H9 (cell line): ENCODE measurements at regions not wholly inside any gene's neighbourhood (a gene's known extent, or its start where the extent isn't known, plus 50 kb on each side); places are given as distances from the start of the nearest gene placed in this dataset.

Experiments
- DNase-seq: peaks from one replicate; pipeline ENCODE4 v3.0.0-alpha.2; 2017
- H2AFZ ChIP-seq: one replicate; pipeline ENCODE4 v1.6.1; 2013; ENCODE audit warnings: mild to moderate bottlenecking, low read length, control low read depth, moderate library complexity
- H2AK5ac ChIP-seq: 2 replicates; pipeline ENCODE4 v1.6.1; 2013; ENCODE audit warnings: low read length, control low read depth, mixed read lengths; ENCODE audit not compliant: insufficient read length
- H2BK120ac ChIP-seq: one replicate; pipeline ENCODE4 v1.6.1; 2013; ENCODE audit warnings: low read depth, mild to moderate bottlenecking, low read length, control low read depth, inconsistent platforms; ENCODE audit not compliant: poor library complexity, severe bottlenecking
- H2BK12ac ChIP-seq: 2 replicates; pipeline ENCODE4 v1.6.1; 2013; ENCODE audit warnings: low read length, control low read depth, mixed read lengths, low read depth; ENCODE audit not compliant: insufficient read length
- H2BK15ac ChIP-seq: 2 replicates; pipeline ENCODE4 v1.6.1; 2013; ENCODE audit warnings: low read depth, low read length, control low read depth
- H2BK20ac ChIP-seq: one replicate; pipeline ENCODE4 v1.6.1; 2013; ENCODE audit warnings: low read depth, mild to moderate bottlenecking, low read length, control low read depth, inconsistent platforms; ENCODE audit not compliant: poor library complexity, severe bottlenecking
- H2BK5ac ChIP-seq: 2 replicates; pipeline ENCODE4 v1.6.1; 2013; ENCODE audit warnings: low read length, control low read depth, mixed read lengths; ENCODE audit not compliant: insufficient read length
- H3K14ac ChIP-seq: 2 replicates; pipeline ENCODE4 v1.6.1; 2013; ENCODE audit warnings: low read length, control low read depth; ENCODE audit not compliant: insufficient read depth
- H3K18ac ChIP-seq: 2 replicates; pipeline ENCODE4 v1.6.1; 2013; ENCODE audit warnings: low read depth, mild to moderate bottlenecking, mixed read lengths, low read length, control low read depth; ENCODE audit not compliant: insufficient read length
- H3K23ac ChIP-seq: 2 replicates; pipeline ENCODE4 v1.6.1; 2013; ENCODE audit warnings: low read length, control low read depth, mixed read lengths, low read depth; ENCODE audit not compliant: insufficient read length
- H3K23me2 ChIP-seq: 2 replicates; pipeline ENCODE4 v1.6.1; 2013; ENCODE audit warnings: low read depth, mild to moderate bottlenecking, mixed read lengths, low read length, control low read depth; ENCODE audit not compliant: insufficient read length, poor library complexity, severe bottlenecking
- H3K27ac ChIP-seq: 2 replicates; pipeline ENCODE4 v1.5.1; 2013; ENCODE audit warnings: low read length, control low read depth, mixed read lengths, low read depth; ENCODE audit not compliant: insufficient read length
- H3K27me3 ChIP-seq: 2 replicates; pipeline ENCODE4 v1.6.1; 2013; ENCODE audit warnings: low read length, control low read depth, inconsistent platforms; ENCODE audit not compliant: insufficient read depth
- H3K4ac ChIP-seq: 2 replicates; pipeline ENCODE4 v1.6.1; 2013; ENCODE audit warnings: low read depth, mild to moderate bottlenecking, control low read depth, inconsistent platforms, low read length, moderate library complexity
- H3K4me1 ChIP-seq: 2 replicates; pipeline ENCODE4 v1.6.1; 2013; ENCODE audit warnings: low read length, control low read depth, inconsistent platforms; ENCODE audit not compliant: insufficient read depth
- H3K4me2 ChIP-seq: 2 replicates; pipeline ENCODE4 v1.6.1; 2013; ENCODE audit warnings: low read length, control low read depth, mixed read lengths; ENCODE audit not compliant: insufficient read length, insufficient read depth
- H3K56ac ChIP-seq: 2 replicates; pipeline ENCODE4 v1.6.1; 2013; ENCODE audit warnings: low read depth, mild to moderate bottlenecking, mixed read lengths, low read length, control low read depth; ENCODE audit not compliant: insufficient read length
- H3K79me1 ChIP-seq: 2 replicates; pipeline ENCODE4 v1.6.1; 2013; ENCODE audit warnings: low read depth, mild to moderate bottlenecking, moderate library complexity, low read length, control low read depth, inconsistent platforms; ENCODE audit not compliant: insufficient read depth, poor library complexity, severe bottlenecking
- H3K79me2 ChIP-seq: 2 replicates; pipeline ENCODE4 v1.6.1; 2013; ENCODE audit warnings: low read length, control low read depth, inconsistent platforms; ENCODE audit not compliant: insufficient read depth
- H3K9ac ChIP-seq: 2 replicates; pipeline ENCODE4 v1.6.1; 2013; ENCODE audit warnings: low read length, control low read depth, mixed read lengths; ENCODE audit not compliant: insufficient read length; ENCODE audit errors: extremely low read depth
- H3K9me3 ChIP-seq: one replicate; pipeline ENCODE4 v1.6.1; 2013; ENCODE audit warnings: low read depth, low read length, inconsistent platforms; ENCODE audit not compliant: control insufficient read depth
- H3T11ph ChIP-seq: one replicate; pipeline ENCODE4 v1.6.1; 2013; ENCODE audit warnings: mild to moderate bottlenecking, low read length, control low read depth, inconsistent platforms
- H4K20me1 ChIP-seq: one replicate; pipeline ENCODE4 v1.6.1; 2013; ENCODE audit not compliant: control insufficient read depth, insufficient read length, insufficient read depth
- H4K5ac ChIP-seq: 2 replicates; pipeline ENCODE4 v1.6.1; 2013; ENCODE audit warnings: low read depth, mild to moderate bottlenecking, mixed read lengths, low read length, control low read depth; ENCODE audit not compliant: insufficient read length
- H4K8ac ChIP-seq: replicated peaks from 2 replicates; pipeline ENCODE4 v1.6.1; 2013; ENCODE audit warnings: low read length, control low read depth, mixed read lengths, low read depth; ENCODE audit not compliant: insufficient read length
- H4K91ac ChIP-seq: 2 replicates; pipeline ENCODE4 v1.6.1; 2013; ENCODE audit warnings: low read depth, mild to moderate bottlenecking, moderate library complexity, mixed read lengths, low read length, control low read depth; ENCODE audit not compliant: insufficient read length
- H3K27ac Mint-ChIP-seq, 3 experiments: 2 replicates in 2 of 3; 3 replicates in 1 of 3; pipeline ENCODE4 v1.8.0; 2020 to 2021; ENCODE audit warnings: mixed read lengths in 3 of 3, mild to moderate bottlenecking in 1 of 3, moderate library complexity in 1 of 3
- H3K27me3 Mint-ChIP-seq: 2 replicates; pipeline ENCODE4 v1.8.0; 2021; ENCODE audit warnings: low read depth, mild to moderate bottlenecking, moderate library complexity, mixed read lengths
- H3K36me3 Mint-ChIP-seq, 3 experiments: 2 replicates in 2 of 3; 3 replicates in 1 of 3; pipeline ENCODE4 v1.8.0; 2020 to 2021; ENCODE audit warnings: low read depth in 3 of 3, mixed read lengths in 3 of 3; ENCODE audit not compliant: insufficient read depth in 1 of 3
- H3K4me1 Mint-ChIP-seq, 2 experiments: 2 replicates each; pipeline ENCODE4 v1.8.0; 2020; ENCODE audit warnings: mixed read lengths in 2 of 2
- H3K4me3 Mint-ChIP-seq, 2 experiments: 2 replicates in 1 of 2; 3 replicates in 1 of 2; pipeline ENCODE4 v1.8.0; 2020 to 2021; ENCODE audit warnings: mild to moderate bottlenecking in 2 of 2, mixed read lengths in 2 of 2, moderate library complexity in 1 of 2
- H3K9me3 Mint-ChIP-seq, 2 experiments: 2 replicates in 1 of 2; 3 replicates in 1 of 2; pipeline ENCODE4 v1.8.0; 2020; ENCODE audit warnings: mild to moderate bottlenecking in 2 of 2, mixed read lengths in 2 of 2, moderate library complexity in 1 of 2
- WGBS: extraction: QIAGEN DNeasy Blood & Tissue Kit; methylation state at CpG from one replicate; pipeline ENCODE4 v1.1.7; 2013; ENCODE audit warnings: missing lambda C conversion rate, low lambda C conversion rate, mixed read lengths; ENCODE audit not compliant: insufficient read length; ENCODE audit errors: extremely low coverage; 5-methylcytosine and 5-hydroxymethylcytosine counted together
- TF ChIP-seq, protein P1 (sequence below): fragments of 200-600 bp; sonication (generic); conservative IDR thresholded peaks from 3 replicates; pipeline ENCODE4 v1.8.0; 2021; ENCODE audit warnings: antibody characterized with exemption, mild to moderate bottlenecking

DNA sequence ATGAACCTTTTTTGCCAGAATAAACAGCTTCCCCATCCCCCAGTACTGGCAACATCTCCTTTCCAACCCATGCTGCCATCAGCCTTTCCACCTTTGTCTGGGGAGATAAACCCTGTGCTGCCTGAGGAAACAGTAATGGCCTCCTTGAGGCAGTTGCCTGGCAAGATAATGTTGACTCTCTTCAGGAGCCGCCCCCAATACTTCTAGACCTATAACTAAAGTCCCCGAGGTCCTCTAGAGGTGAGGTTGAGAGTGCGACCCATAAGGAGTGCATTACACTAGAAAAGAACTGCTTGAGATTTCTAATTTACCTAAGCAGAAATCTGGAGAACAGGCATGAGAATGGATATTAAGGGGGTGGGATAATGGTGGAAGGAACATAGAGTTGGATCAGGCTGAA, 963.2 kb upstream of the PCDH7 start:
- Histone ChIP-seq H3K14ac (no peak overlapping the region), H4K20me1 (no peaks in the 10 kb centered on the region), H3K79me1 (no peaks in the 10 kb centered on the region), H3K27ac (no peak overlapping the region), H2AK5ac (no peak overlapping the region), H2BK15ac (no peak overlapping the region), H3K56ac (no peak overlapping the region), H4K5ac (no peak overlapping the region), H3K23ac (no peak overlapping the region), H3K4ac (no peak overlapping the region), H2AFZ (no peak overlapping the region), H3T11ph (no peak overlapping the region), H3K27me3 (no peaks in the 10 kb centered on the region), H3K18ac (no peak overlapping the region), H2BK20ac (no peak overlapping the region), H3K9ac (no peak overlapping the region), H3K4me1 (no peaks in the 10 kb centered on the region), H4K8ac (no peak overlapping the region), H3K79me2 (no peaks in the 10 kb centered on the region), H3K9me3 (no peaks in the 10 kb centered on the region), H3K4me2 (no peak overlapping the region), H4K91ac (no peak overlapping the region), H2BK12ac (no peak overlapping the region), H3K23me2 (no peaks in the 10 kb centered on the region), H2BK120ac (no peak overlapping the region), H2BK5ac (no peak overlapping the region)
- no peaks in the 10 kb centered on the region for H3K36me3 Mint-ChIP-seq
- DNase-seq, result peak; percentile 31
- no peaks in the 10 kb centered on the region for H3K9me3 Mint-ChIP-seq
- no CpG with 5 or more reads among the region's 3 CpGs for WGBS
- H3K27me3 Mint-ChIP-seq, result no peaks in the 10 kb centered on the region
- no peaks in the 10 kb centered on the region for H3K4me1 Mint-ChIP-seq
- H3K27ac Mint-ChIP-seq, result no peak overlapping the region
- no peak overlapping the region for H3K4me3 Mint-ChIP-seq
- TF ChIP-seq, protein P1, sequence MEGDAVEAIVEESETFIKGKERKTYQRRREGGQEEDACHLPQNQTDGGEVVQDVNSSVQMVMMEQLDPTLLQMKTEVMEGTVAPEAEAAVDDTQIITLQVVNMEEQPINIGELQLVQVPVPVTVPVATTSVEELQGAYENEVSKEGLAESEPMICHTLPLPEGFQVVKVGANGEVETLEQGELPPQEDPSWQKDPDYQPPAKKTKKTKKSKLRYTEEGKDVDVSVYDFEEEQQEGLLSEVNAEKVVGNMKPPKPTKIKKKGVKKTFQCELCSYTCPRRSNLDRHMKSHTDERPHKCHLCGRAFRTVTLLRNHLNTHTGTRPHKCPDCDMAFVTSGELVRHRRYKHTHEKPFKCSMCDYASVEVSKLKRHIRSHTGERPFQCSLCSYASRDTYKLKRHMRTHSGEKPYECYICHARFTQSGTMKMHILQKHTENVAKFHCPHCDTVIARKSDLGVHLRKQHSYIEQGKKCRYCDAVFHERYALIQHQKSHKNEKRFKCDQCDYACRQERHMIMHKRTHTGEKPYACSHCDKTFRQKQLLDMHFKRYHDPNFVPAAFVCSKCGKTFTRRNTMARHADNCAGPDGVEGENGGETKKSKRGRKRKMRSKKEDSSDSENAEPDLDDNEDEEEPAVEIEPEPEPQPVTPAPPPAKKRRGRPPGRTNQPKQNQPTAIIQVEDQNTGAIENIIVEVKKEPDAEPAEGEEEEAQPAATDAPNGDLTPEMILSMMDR, result peak; percentile 44
